ENCODE measurements at regions not wholly inside any gene's neighbourhood (a gene's known extent, or its start where the extent isn't known, plus 50 kb on each side); places are given as distances from the start of the nearest gene placed in this dataset.

GRCh38 chr9:21565155-21565554, 83.0 kb upstream of the IFNE start:
- intact Hi-C loops (cut with DNase I): no loop called here
- WGBS, 3 donors: 50 to 57% (median 53%) methylated on average over 3 of the region's 3 CpGs
- Histone ChIP-seq H3K4me1 (ENCODE audit: insufficient read depth) (no peaks in the 10 kb centered on the region), H3K9me3 (no peaks in the 10 kb centered on the region), H3K36me3 (no peaks in the 10 kb centered on the region), H3K27me3 (peaks cover 7% of the 10 kb centered on the region), H3K4me3 (no peak overlapping the region), H3K27ac (no peak overlapping the region)
- TF ChIP-seq POLR2A (IDR thresholded peaks at IDR 0.05) (no peak), CTCF (IDR thresholded peaks at IDR 0.05) (no peak), EP300 (IDR thresholded peaks at IDR 0.05) (no peak)
- DNase-seq: no peak

- TF ChIP-seq EP300 (IDR thresholded peaks at IDR 0.05) (no peak), POLR2A (IDR thresholded peaks at IDR 0.05) (no peak), CTCF (IDR thresholded peaks at IDR 0.05) (no peak)
- Histone ChIP-seq H3K27me3 (peaks cover 4% of the 10 kb centered on the region), H3K4me1 (ENCODE audit: insufficient read depth) (no peaks in the 10 kb centered on the region), H3K27ac (no peak overlapping the region), H3K36me3 (no peaks in the 10 kb centered on the region), H3K9me3 (no peaks in the 10 kb centered on the region), H3K4me3 (no peak overlapping the region)
- 88 to 92% (median 90%) methylated on average over 2 of the region's 2 CpGs for WGBS, 3 donors
- DNase-seq: no peak
- intact Hi-C loops (cut with DNase I): no loop called here
Measured at GRCh38 chr9:21567926-21568325, 85.8 kb upstream of the IFNE start.

GRCh38 chr9:21568484-21568883, 86.4 kb upstream of the IFNE start:
- DNase-seq: no peak
- no peaks in the 10 kb centered on the region for H3K36me3 ChIP-seq
- intact Hi-C loops (cut with DNase I): no loop called here
- H3K9me3 ChIP-seq: no peaks in the 10 kb centered on the region
- H3K4me3 ChIP-seq: no peak overlapping the region
- 75 to 81% (median 76%) methylated on average over 3 of the region's 3 CpGs for WGBS, 3 donors
- H3K27me3 ChIP-seq: peaks cover under 1% of the 10 kb centered on the region
- no peak for TF ChIP-seq CTCF (IDR thresholded peaks at IDR 0.05)
- TF ChIP-seq EP300 (IDR thresholded peaks at IDR 0.05): no peak
- no peak for TF ChIP-seq POLR2A (IDR thresholded peaks at IDR 0.05)
- H3K4me1 ChIP-seq (ENCODE audit: insufficient read depth): no peaks in the 10 kb centered on the region
- H3K27ac ChIP-seq: no peak overlapping the region

GRCh38 chr9:21569721-21570120, 87.6 kb upstream of the IFNE start:
- Histone ChIP-seq H3K27me3 (no peaks in the 10 kb centered on the region), H3K36me3 (no peaks in the 10 kb centered on the region), H3K4me1 (ENCODE audit: insufficient read depth) (no peaks in the 10 kb centered on the region), H3K9me3 (no peaks in the 10 kb centered on the region), H3K27ac (no peak overlapping the region), H3K4me3 (no peak overlapping the region)
- intact Hi-C loops (cut with DNase I): no loop called here
- TF ChIP-seq CTCF (IDR thresholded peaks at IDR 0.05) (no peak), EP300 (IDR thresholded peaks at IDR 0.05) (no peak), POLR2A (IDR thresholded peaks at IDR 0.05) (no peak)
- no peak for DNase-seq
- 60 to 74% (median 73%) methylated on average over 1 of the region's 1 CpG for WGBS, 3 donors

Data from ovary (tissue), 7 donors.